Nephron progenitor cell (in vitro differentiated cells): ENCODE measurements at regions not wholly inside any gene's neighbourhood (a gene's known extent, or its start where the extent isn't known, plus 50 kb on each side); places are given as distances from the start of the nearest gene placed in this dataset.
"Not testable (repeated sequence)": the region's sequence is repeated elsewhere in the genome, so short reads cannot be mapped to it uniquely, and the experiment has no call there.

ENCODE experiments used
- DNase-seq: peaks from one replicate; pipeline ENCODE4 v3.0.0; 2021
- H3K27ac Mint-ChIP-seq: 2 replicates; pipeline ENCODE4 v1.8.0; 2021; ENCODE audit warnings: mild to moderate bottlenecking, moderate library complexity, mixed read lengths
- H3K27me3 Mint-ChIP-seq: 2 replicates; pipeline ENCODE4 v1.8.0; 2021; ENCODE audit warnings: mild to moderate bottlenecking, low read depth, mixed read lengths; ENCODE audit not compliant: poor library complexity
- H3K36me3 Mint-ChIP-seq: 2 replicates; pipeline ENCODE4 v1.8.0; 2021; ENCODE audit warnings: low read depth, mixed read lengths
- H3K4me1 Mint-ChIP-seq: 2 replicates; pipeline ENCODE4 v1.8.0; 2021; ENCODE audit warnings: mixed read lengths
- H3K4me3 Mint-ChIP-seq: 2 replicates; pipeline ENCODE4 v1.8.0; 2021; ENCODE audit warnings: mild to moderate bottlenecking, moderate library complexity, mixed read lengths
- H3K9me3 Mint-ChIP-seq: 2 replicates; pipeline ENCODE4 v1.8.0; 2021; ENCODE audit warnings: mild to moderate bottlenecking, moderate library complexity, mixed read lengths
- CTCF ChIP-seq: fragments of 200-600 bp; sonication (generic); IDR thresholded peaks from 2 replicates; pipeline ENCODE4 v1.5.0; 2021; ENCODE audit warnings: antibody characterized with exemption

- Mint-ChIP-seq H3K27me3 (peaks cover 50% of the 10 kb centered on the region), H3K36me3 (no peaks in the 10 kb centered on the region), H3K4me3 (no peak overlapping the region), H3K4me1 (peaks cover 7% of the 10 kb centered on the region), H3K27ac (no peak overlapping the region), H3K9me3 (no peaks in the 10 kb centered on the region)
- no peak for DNase-seq
- TF ChIP-seq CTCF: no peak
Observed at GRCh38 chr5:174945853-174946252, 221.5 kb downstream of the MSX2 start.

GRCh38 chr5:174943785-174944184 is 219.4 kb downstream of the MSX2 start:
- H3K4me1 Mint-ChIP-seq: peaks cover 7% of the 10 kb centered on the region
- no peak overlapping the region for H3K4me3 Mint-ChIP-seq
- peaks cover 40% of the 10 kb centered on the region for H3K27me3 Mint-ChIP-seq
- no peaks in the 10 kb centered on the region for H3K9me3 Mint-ChIP-seq
- no peaks in the 10 kb centered on the region for H3K36me3 Mint-ChIP-seq
- no peak overlapping the region for H3K27ac Mint-ChIP-seq
- TF ChIP-seq CTCF: no peak
- no peak for DNase-seq

- H3K9me3 Mint-ChIP-seq, H3K4me3 Mint-ChIP-seq, H3K36me3 Mint-ChIP-seq, H3K27ac Mint-ChIP-seq, H3K4me1 Mint-ChIP-seq, DNase-seq: not testable (repeated sequence)
- H3K27me3 Mint-ChIP-seq: peaks cover 37% of the 10 kb centered on the region
Observed at GRCh38 chr5:174943002-174943401, 218.6 kb downstream of the MSX2 start.

- H3K4me3 Mint-ChIP-seq: no peak overlapping the region
- peaks cover 11% of the 10 kb centered on the region for H3K4me1 Mint-ChIP-seq
- no peak for TF ChIP-seq CTCF
- H3K36me3 Mint-ChIP-seq: no peaks in the 10 kb centered on the region
- H3K27me3 Mint-ChIP-seq: peaks cover 19% of the 10 kb centered on the region
- H3K27ac Mint-ChIP-seq: no peak overlapping the region
- no peaks in the 10 kb centered on the region for H3K9me3 Mint-ChIP-seq
- no peak for DNase-seq
Observed at GRCh38 chr5:174937201-174938123, 213.1 kb downstream of the MSX2 start.

- H3K9me3 Mint-ChIP-seq: no peaks in the 10 kb centered on the region
- H3K4me3 Mint-ChIP-seq: no peak overlapping the region
- H3K27ac Mint-ChIP-seq: no peak overlapping the region
- peaks cover 4% of the 10 kb centered on the region for H3K4me1 Mint-ChIP-seq
- peak; percentile 83 for DNase-seq
- H3K27me3 Mint-ChIP-seq: peaks cover 15% of the 10 kb centered on the region
- peak; percentile 97 for TF ChIP-seq CTCF
- H3K36me3 Mint-ChIP-seq: no peaks in the 10 kb centered on the region
Observed at GRCh38 chr5:174935854-174936474, 211.6 kb downstream of the MSX2 start.

- not testable (repeated sequence) for H3K4me1 Mint-ChIP-seq, H3K27me3 Mint-ChIP-seq, H3K36me3 Mint-ChIP-seq, H3K27ac Mint-ChIP-seq, H3K9me3 Mint-ChIP-seq, H3K4me3 Mint-ChIP-seq, DNase-seq
Observed at GRCh38 chr5:174931033-174931432, 206.7 kb downstream of the MSX2 start.

- Mint-ChIP-seq H3K27me3 (peaks cover 7% of the 10 kb centered on the region), H3K27ac (no peak overlapping the region), H3K36me3 (no peaks in the 10 kb centered on the region), H3K9me3 (no peaks in the 10 kb centered on the region), H3K4me1 (peaks cover 4% of the 10 kb centered on the region), H3K4me3 (no peak overlapping the region)
- no peak for TF ChIP-seq CTCF
- no peak for DNase-seq
Observed at GRCh38 chr5:174925586-174925985, 201.2 kb downstream of the MSX2 start.
